CD4-positive, alpha-beta T cell (primary cell): ENCODE measurements at regions not wholly inside any gene's neighbourhood (a gene's known extent, or its start where the extent isn't known, plus 50 kb on each side); places are given as distances from the start of the nearest gene placed in this dataset.
A peak's percentile ranks its signal among the peaks of the same experiment; 100 is the strongest.

Experiments used
- ATAC-seq: fragments of 200-7000 bp; cut with Tn5 transposase; one replicate; pipeline ENCODE4 v1.10.0; 2022; ENCODE audit warnings: mild to moderate bottlenecking; ENCODE audit not compliant: poor library complexity
- CTCF ChIA-PET: fragments of 350-600 bp; sonication (Branson Sonifier 250); formaldehyde crosslinking; loops from one replicate; lab custom pipeline; 2021; ENCODE audit warnings: antibody characterized with exemption, inconsistent platforms; lab: Charles Lee
- POLR2A ChIA-PET: fragments of 350-600 bp; sonication (Branson Sonifier 250); formaldehyde crosslinking; loops from one replicate; lab custom pipeline; 2021; ENCODE audit warnings: antibody characterized with exemption, inconsistent platforms; lab: Charles Lee
- DNase-seq, 14 experiments: peaks; one replicate each; pipeline ENCODE4 v3.0.0-alpha.2; 2013 to 2020; ENCODE audit warnings: mixed read lengths in 2 of 14
- H3K27ac ChIP-seq, 2 donors: one replicate each; pipeline versions ENCODE4 v1.5.1 to v1.7.0; 2013; ENCODE audit warnings: low read length in 2 of 2, low read depth in 1 of 2, mild to moderate bottlenecking in 1 of 2
- H3K27me3 ChIP-seq, 2 experiments: 1 replicate in 1 of 2; 2 replicates in 1 of 2; pipeline versions ENCODE4 v1.6.1 to v1.7.0; 2013; ENCODE audit warnings: low read length in 2 of 2, control low read depth in 1 of 2, mild to moderate bottlenecking in 1 of 2, moderate library complexity in 1 of 2; ENCODE audit not compliant: insufficient read depth in 2 of 2, control insufficient read depth in 1 of 2
- H3K36me3 ChIP-seq: one replicate; pipeline ENCODE4 v1.6.1; 2013; ENCODE audit warnings: low read length, control low read depth; ENCODE audit not compliant: insufficient read depth
- H3K4me1 ChIP-seq: one replicate; pipeline ENCODE4 v1.6.1; 2013; ENCODE audit warnings: low read length, control low read depth; ENCODE audit not compliant: insufficient read depth
- H3K4me3 ChIP-seq: one replicate; pipeline ENCODE4 v1.5.1; 2013; ENCODE audit warnings: mild to moderate bottlenecking, low read length, moderate library complexity
- H3K9me3 ChIP-seq, 2 experiments: 1 replicate in 1 of 2; 2 replicates in 1 of 2; pipeline versions ENCODE4 v1.6.1 to v1.7.0; 2013; ENCODE audit warnings: low read length in 2 of 2, mild to moderate bottlenecking in 2 of 2, control low read depth in 1 of 2, moderate library complexity in 1 of 2; ENCODE audit not compliant: control insufficient read depth in 1 of 2, insufficient read depth in 1 of 2
- H3K27ac Mint-ChIP-seq: one replicate; pipeline ENCODE4 v1.8.0; 2020; ENCODE audit warnings: mixed read lengths
- H3K27me3 Mint-ChIP-seq: one replicate; pipeline ENCODE4 v1.8.0; 2021; ENCODE audit warnings: mixed read lengths
- H3K36me3 Mint-ChIP-seq: one replicate; pipeline ENCODE4 v1.8.0; 2021; ENCODE audit warnings: low read depth, mixed read lengths
- H3K4me1 Mint-ChIP-seq: one replicate; pipeline ENCODE4 v1.8.0; 2021; ENCODE audit warnings: low read depth, mixed read lengths
- H3K4me3 Mint-ChIP-seq: one replicate; pipeline ENCODE4 v1.8.0; 2020; ENCODE audit warnings: mild to moderate bottlenecking, mixed read lengths
- H3K9me3 Mint-ChIP-seq: one replicate; pipeline ENCODE4 v1.8.0; 2020; ENCODE audit warnings: mixed read lengths
- intact Hi-C, 2 experiments: fragments of 100-400 bp; cut with DNase I in 1 of 2; cut with micrococcal nuclease in 1 of 2; formaldehyde crosslinking; loops; one replicate each; pipeline versions ENCODE4 v1.15.1 to v1.9.0; 2023 to 2025; cut with DNase I, micrococcal nuclease
- TF ChIP-seq, protein P1 (sequence below): fragments of 200-600 bp; IDR thresholded peaks from one replicate; pipeline ENCODE4 v1.8.0; 2022; ENCODE audit warnings: antibody characterized with exemption, mild to moderate bottlenecking

GRCh38 chr7:380139-380485, 90.1 kb downstream of the FOXL3 start:
- Mint-ChIP-seq H3K27me3 (no peaks in the 10 kb centered on the region), H3K36me3 (no peaks in the 10 kb centered on the region), H3K9me3 (peaks cover 9% of the 10 kb centered on the region), H3K27ac (peak overlapping the region; percentile 58), H3K4me1 (peaks cover 30% of the 10 kb centered on the region), H3K4me3 (peak overlapping the region; percentile 70)
- peaks cover 3 to 14% of the 10 kb centered on the region in 2 experiments for H3K9me3 ChIP-seq
- H3K4me3 ChIP-seq = peak overlapping the region; percentile 37
- no peak overlapping the region for H3K27ac ChIP-seq
- no peaks in the 10 kb centered on the region for H3K27me3 ChIP-seq
- POLR2A ChIA-PET = interaction anchor here (1.3 to 2.4 kb wide), 3 partner anchors 15 to 20 kb away, joined by 4 to 16 read pairs (median 6); no protein-coding TSS in a partner anchor
- no peaks in the 10 kb centered on the region for H3K36me3 ChIP-seq
- H3K4me1 ChIP-seq = peaks cover 34% of the 10 kb centered on the region
- TF ChIP-seq, protein P1, sequence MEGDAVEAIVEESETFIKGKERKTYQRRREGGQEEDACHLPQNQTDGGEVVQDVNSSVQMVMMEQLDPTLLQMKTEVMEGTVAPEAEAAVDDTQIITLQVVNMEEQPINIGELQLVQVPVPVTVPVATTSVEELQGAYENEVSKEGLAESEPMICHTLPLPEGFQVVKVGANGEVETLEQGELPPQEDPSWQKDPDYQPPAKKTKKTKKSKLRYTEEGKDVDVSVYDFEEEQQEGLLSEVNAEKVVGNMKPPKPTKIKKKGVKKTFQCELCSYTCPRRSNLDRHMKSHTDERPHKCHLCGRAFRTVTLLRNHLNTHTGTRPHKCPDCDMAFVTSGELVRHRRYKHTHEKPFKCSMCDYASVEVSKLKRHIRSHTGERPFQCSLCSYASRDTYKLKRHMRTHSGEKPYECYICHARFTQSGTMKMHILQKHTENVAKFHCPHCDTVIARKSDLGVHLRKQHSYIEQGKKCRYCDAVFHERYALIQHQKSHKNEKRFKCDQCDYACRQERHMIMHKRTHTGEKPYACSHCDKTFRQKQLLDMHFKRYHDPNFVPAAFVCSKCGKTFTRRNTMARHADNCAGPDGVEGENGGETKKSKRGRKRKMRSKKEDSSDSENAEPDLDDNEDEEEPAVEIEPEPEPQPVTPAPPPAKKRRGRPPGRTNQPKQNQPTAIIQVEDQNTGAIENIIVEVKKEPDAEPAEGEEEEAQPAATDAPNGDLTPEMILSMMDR = no peak
- ATAC-seq (peak; percentile 54), DNase-seq (peak in 6 of 14 experiments; percentile 5 to 64 (median 32))
- intact Hi-C loops = no loop called here
- CTCF ChIA-PET = no interaction called here

GRCh38 chr7:380711-381210, 90.8 kb downstream of the FOXL3 start:
- Histone ChIP-seq H3K9me3 (peaks cover 4 to 14% of the 10 kb centered on the region in 2 experiments), H3K4me1 (peaks cover 34% of the 10 kb centered on the region), H3K36me3 (no peaks in the 10 kb centered on the region), H3K27me3 (no peaks in the 10 kb centered on the region), H3K4me3 (no peak overlapping the region), H3K27ac (no peak overlapping the region)
- Mint-ChIP-seq H3K36me3 (no peaks in the 10 kb centered on the region), H3K27me3 (no peaks in the 10 kb centered on the region), H3K27ac (peak overlapping the region; percentile 25), H3K4me1 (peaks cover 30% of the 10 kb centered on the region), H3K4me3 (no peak overlapping the region), H3K9me3 (peaks cover 9% of the 10 kb centered on the region)
- ATAC-seq = no peak
- CTCF ChIA-PET = no interaction called here
- peak in 2 of 14 experiments; percentile 17 to 32 for DNase-seq
- intact Hi-C loops = no loop called here
- POLR2A ChIA-PET = interaction anchor here (1.3 to 2.4 kb wide), 3 partner anchors 15 to 21 kb away, joined by 4 to 16 read pairs (median 6); no protein-coding TSS in a partner anchor
- TF ChIP-seq, protein P1 = no peak

DNA sequence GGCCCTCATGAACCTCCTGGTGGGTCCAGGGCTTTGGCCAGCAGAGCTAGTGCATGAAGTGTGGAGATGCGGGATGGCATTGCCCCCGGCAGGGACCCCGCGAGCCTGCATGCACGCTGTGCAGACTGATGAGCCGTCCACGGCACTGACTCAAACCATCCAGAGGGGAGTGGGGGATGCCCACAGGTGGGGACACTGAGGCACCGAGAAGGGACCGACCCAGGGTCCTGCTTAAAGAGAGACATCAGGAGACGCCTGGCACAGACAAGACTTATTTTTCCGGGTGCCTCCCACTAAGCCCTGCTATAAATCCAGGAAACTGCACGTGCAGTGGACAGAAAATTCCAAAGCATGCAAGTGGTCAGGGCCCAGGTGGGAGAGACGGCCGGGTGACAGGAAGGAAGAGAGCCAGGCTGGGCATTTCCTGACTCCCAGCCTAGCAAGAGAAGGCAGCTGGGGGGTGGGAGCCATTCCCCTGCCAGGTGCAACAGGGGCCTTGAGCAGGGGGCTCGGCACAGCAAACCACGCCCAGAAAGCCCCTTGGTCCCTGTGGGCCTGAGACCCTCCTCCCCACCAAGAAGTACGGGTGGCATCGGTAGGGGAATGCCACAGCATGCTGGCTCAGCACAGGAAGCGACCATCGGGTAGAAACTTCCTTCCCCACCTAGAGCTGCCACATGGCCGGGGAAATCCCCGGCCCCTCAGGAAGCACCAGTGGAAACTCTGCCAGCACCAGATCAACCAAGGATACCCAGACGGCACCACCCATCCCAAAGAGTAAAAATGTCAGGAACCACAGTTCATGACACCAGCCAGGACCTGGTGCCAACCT, 91.5 kb downstream of the FOXL3 start:
- Histone ChIP-seq H3K27ac (no peak overlapping the region), H3K4me3 (peak overlapping the region; percentile 15), H3K9me3 (peaks cover 6 to 14% of the 10 kb centered on the region in 2 experiments), H3K27me3 (no peaks in the 10 kb centered on the region), H3K4me1 (peaks cover 34% of the 10 kb centered on the region), H3K36me3 (no peaks in the 10 kb centered on the region)
- peaks cover 9% of the 10 kb centered on the region for H3K9me3 Mint-ChIP-seq
- intact Hi-C loops = loop anchor here in 1 of 2 experiments (2.0 kb wide), 1 partner anchor 19 kb away; no protein-coding TSS in a partner anchor
- ChIA-PET POLR2A (interaction anchor here (0.8 to 2.4 kb wide), 4 partner anchors 16 to 287 kb away, joined by 3 to 16 read pairs (median 5); no protein-coding TSS in a partner anchor), CTCF (interaction anchor here (0.7 kb wide), 1 partner anchor 49 kb away, joined by 4 read pairs; no protein-coding TSS in a partner anchor)
- peak in 9 of 14 experiments; percentile 17 to 75 (median 53) for DNase-seq
- no peaks in the 10 kb centered on the region for H3K36me3 Mint-ChIP-seq
- peak; percentile 77 for ATAC-seq
- H3K27me3 Mint-ChIP-seq = no peaks in the 10 kb centered on the region
- TF ChIP-seq, protein P1 = no peak
- peak overlapping the region; percentile 9 for H3K4me3 Mint-ChIP-seq
- H3K27ac Mint-ChIP-seq = peak overlapping the region; percentile 25
- H3K4me1 Mint-ChIP-seq = peaks cover 30% of the 10 kb centered on the region
